WTC11 (cell line): ENCODE measurements at regions not wholly inside any gene's neighbourhood (a gene's known extent, or its start where the extent isn't known, plus 50 kb on each side); places are given as distances from the start of the nearest gene placed in this dataset.

Source experiments
- ATAC-seq: fragments of 200-7000 bp; cut with Tn5 transposase; 2 replicates; pipeline ENCODE4 v1.10.0; 2021; ENCODE audit warnings: mild to moderate bottlenecking, moderate library complexity
- CTCF ChIA-PET: fragments of 300-600 bp; sonication (Branson Sonifier 250); formaldehyde crosslinking; loops from one replicate; lab custom pipeline; 2021; ENCODE audit warnings: antibody characterized with exemption; lab: Charles Lee
- POLR2A ChIA-PET: fragments of 350-600 bp; sonication (Branson Sonifier 250); formaldehyde crosslinking; loops from one replicate; lab custom pipeline; 2021; ENCODE audit warnings: antibody characterized with exemption; lab: Charles Lee
- DNase-seq: peaks from one replicate; pipeline ENCODE4 v3.0.0; 2021; ENCODE audit warnings: low spot score
- H3K27ac Mint-ChIP-seq: 2 replicates; pipeline ENCODE4 v1.8.0; 2021; ENCODE audit warnings: mixed read lengths
- H3K27me3 Mint-ChIP-seq: 2 replicates; pipeline ENCODE4 v1.8.0; 2021; ENCODE audit warnings: low read depth, mild to moderate bottlenecking, moderate library complexity, mixed read lengths
- H3K36me3 Mint-ChIP-seq: 2 replicates; pipeline ENCODE4 v1.8.0; 2021; ENCODE audit warnings: mixed read lengths
- H3K4me1 Mint-ChIP-seq: 2 replicates; pipeline ENCODE4 v1.8.0; 2022; ENCODE audit warnings: mixed read lengths
- H3K4me3 Mint-ChIP-seq: 2 replicates; pipeline ENCODE4 v1.8.0; 2021; ENCODE audit warnings: mild to moderate bottlenecking, moderate library complexity, mixed read lengths
- H3K9me3 Mint-ChIP-seq: 2 replicates; pipeline ENCODE4 v1.8.0; 2021; ENCODE audit warnings: mixed read lengths
- ARID4B ChIP-seq: sonication (generic); formaldehyde crosslinking; IDR thresholded peaks from 2 replicates; pipeline ENCODE4 v1.8.0; 2023; ENCODE audit warnings: missing genetic modification reagents, mild to moderate bottlenecking, borderline replicate concordance
- CBFB ChIP-seq: sonication (generic); formaldehyde crosslinking; IDR thresholded peaks from 2 replicates; pipeline ENCODE4 v1.8.1; 2022; ENCODE audit warnings: mild to moderate bottlenecking, low read depth, missing genetic modification reagents
- E2F4 ChIP-seq: sonication (generic); formaldehyde crosslinking; IDR thresholded peaks from 2 replicates; pipeline ENCODE4 v1.8.1; 2022; ENCODE audit warnings: low read depth, mild to moderate bottlenecking, moderate library complexity, missing genetic modification reagents, borderline replicate concordance
- FOXJ3 ChIP-seq: sonication (generic); formaldehyde crosslinking; IDR thresholded peaks from 2 replicates; pipeline ENCODE4 v1.9.0; 2021; ENCODE audit warnings: missing genetic modification reagents, mild to moderate bottlenecking, borderline replicate concordance
- GRHL2 ChIP-seq: fragments of 250-450 bp; sonication (Bioruptor Pico); IDR thresholded peaks from 2 replicates; pipeline ENCODE4 v1.8.0; 2022; ENCODE audit warnings: mild to moderate bottlenecking, moderate library complexity; ENCODE audit not compliant: insufficient replicate concordance, severe bottlenecking
- HMGA2 ChIP-seq: fragments of 250-450 bp; sonication (Bioruptor Pico); IDR thresholded peaks from 2 replicates; pipeline ENCODE4 v1.4.0; 2021; ENCODE audit warnings: mild to moderate bottlenecking, moderate library complexity
- MXD4 ChIP-seq: fragments of 250-450 bp; sonication (Bioruptor Pico); IDR thresholded peaks from 2 replicates; pipeline ENCODE4 v1.8.0; 2021; ENCODE audit warnings: mild to moderate bottlenecking, moderate library complexity, borderline replicate concordance
- NFATC4 ChIP-seq: fragments of 250-450 bp; sonication (Bioruptor Pico); IDR thresholded peaks from 2 replicates; pipeline ENCODE4 v1.9.0; 2021; ENCODE audit warnings: mild to moderate bottlenecking
- NFE2L1 ChIP-seq: sonication (generic); formaldehyde crosslinking; IDR thresholded peaks from 2 replicates; pipeline ENCODE4 v1.8.1; 2023; ENCODE audit warnings: missing genetic modification reagents
- NR1H2 ChIP-seq: sonication (generic); formaldehyde crosslinking; IDR thresholded peaks from 2 replicates; pipeline ENCODE4 v1.9.0; 2021; ENCODE audit warnings: mild to moderate bottlenecking, moderate library complexity, missing genetic modification reagents
- PRRX2 ChIP-seq: fragments of 250-450 bp; sonication (Bioruptor Pico); IDR thresholded peaks from 2 replicates; pipeline ENCODE4 v1.8.0; 2021; ENCODE audit warnings: mild to moderate bottlenecking
- RELA ChIP-seq: sonication (generic); formaldehyde crosslinking; IDR thresholded peaks from 2 replicates; pipeline ENCODE4 v1.8.1; 2022; ENCODE audit warnings: missing genetic modification reagents, mild to moderate bottlenecking, borderline replicate concordance
- SMAD3 ChIP-seq: sonication (generic); formaldehyde crosslinking; IDR thresholded peaks from 2 replicates; pipeline ENCODE4 v1.8.0; 2022; ENCODE audit warnings: missing genetic modification reagents, mild to moderate bottlenecking, borderline replicate concordance
- TCF7 ChIP-seq: sonication (generic); formaldehyde crosslinking; IDR thresholded peaks from 2 replicates; pipeline ENCODE4 v1.8.0; 2022; ENCODE audit warnings: mild to moderate bottlenecking, low read depth, missing genetic modification reagents, moderate library complexity
- TEAD4 ChIP-seq: sonication (generic); formaldehyde crosslinking; IDR thresholded peaks from 2 replicates; pipeline ENCODE4 v1.8.0; 2022; ENCODE audit warnings: mild to moderate bottlenecking, missing genetic modification reagents
- ZNF263 ChIP-seq: sonication (generic); formaldehyde crosslinking; IDR thresholded peaks from 2 replicates; pipeline ENCODE4 v1.8.1; 2022; ENCODE audit warnings: low read depth, mild to moderate bottlenecking, moderate library complexity, missing genetic modification reagents
- ZNF396 ChIP-seq: fragments of 250-450 bp; sonication (Bioruptor Pico); IDR thresholded peaks from 2 replicates; pipeline ENCODE4 v1.8.0; 2021; ENCODE audit warnings: mild to moderate bottlenecking, moderate library complexity, borderline replicate concordance
- ZNF512 ChIP-seq: sonication (generic); formaldehyde crosslinking; IDR thresholded peaks from 2 replicates; pipeline ENCODE4 v1.8.1; 2022; ENCODE audit warnings: missing genetic modification reagents, borderline replicate concordance
- TF ChIP-seq, protein P1 (sequence below): sonication (generic); formaldehyde crosslinking; IDR thresholded peaks from 2 replicates; pipeline ENCODE4 v1.8.1; 2022; ENCODE audit warnings: low read depth, missing genetic modification reagents, borderline replicate concordance
- TF ChIP-seq, protein P2 (sequence below): sonication (generic); formaldehyde crosslinking; IDR thresholded peaks from 2 replicates; pipeline ENCODE4 v1.8.1; 2023; ENCODE audit warnings: mild to moderate bottlenecking, moderate library complexity, missing genetic modification reagents
- TF ChIP-seq, protein P3 (sequence below): sonication (generic); formaldehyde crosslinking; IDR thresholded peaks from 2 replicates; pipeline ENCODE4 v1.8.0; 2022; ENCODE audit warnings: mild to moderate bottlenecking, missing genetic modification reagents
- TF ChIP-seq, protein P4 (sequence below): sonication (generic); formaldehyde crosslinking; IDR thresholded peaks from 2 replicates; pipeline ENCODE4 v1.8.0; 2022; ENCODE audit warnings: mild to moderate bottlenecking, missing genetic modification reagents

DNA sequence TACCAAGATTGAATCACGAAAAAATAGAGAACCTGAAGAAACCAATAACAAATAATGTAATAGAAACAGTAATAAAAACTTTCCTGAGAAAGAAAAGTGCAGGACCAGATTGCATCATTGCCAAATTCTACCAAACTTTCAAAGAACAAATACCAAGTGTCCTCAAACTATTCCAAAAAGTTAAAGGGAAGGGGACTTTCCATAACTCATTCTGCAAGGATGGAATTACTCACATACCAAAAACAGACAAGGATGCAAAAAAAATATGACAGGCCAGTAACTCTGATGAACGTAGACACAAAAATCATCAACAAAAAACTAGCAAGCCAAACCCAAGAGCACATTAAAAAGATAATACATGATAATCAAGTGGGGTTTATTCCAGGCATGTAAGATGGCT lies 172.3 kb upstream of the SLC35G4 start (continued):
- TF ChIP-seq NFE2L1 (CRISPR knock-in tag) (no peak), ARID4B (no peak)
- TF ChIP-seq, protein P1, sequence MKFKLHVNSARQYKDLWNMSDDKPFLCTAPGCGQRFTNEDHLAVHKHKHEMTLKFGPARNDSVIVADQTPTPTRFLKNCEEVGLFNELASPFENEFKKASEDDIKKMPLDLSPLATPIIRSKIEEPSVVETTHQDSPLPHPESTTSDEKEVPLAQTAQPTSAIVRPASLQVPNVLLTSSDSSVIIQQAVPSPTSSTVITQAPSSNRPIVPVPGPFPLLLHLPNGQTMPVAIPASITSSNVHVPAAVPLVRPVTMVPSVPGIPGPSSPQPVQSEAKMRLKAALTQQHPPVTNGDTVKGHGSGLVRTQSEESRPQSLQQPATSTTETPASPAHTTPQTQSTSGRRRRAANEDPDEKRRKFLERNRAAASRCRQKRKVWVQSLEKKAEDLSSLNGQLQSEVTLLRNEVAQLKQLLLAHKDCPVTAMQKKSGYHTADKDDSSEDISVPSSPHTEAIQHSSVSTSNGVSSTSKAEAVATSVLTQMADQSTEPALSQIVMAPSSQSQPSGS = no peak

DNA sequence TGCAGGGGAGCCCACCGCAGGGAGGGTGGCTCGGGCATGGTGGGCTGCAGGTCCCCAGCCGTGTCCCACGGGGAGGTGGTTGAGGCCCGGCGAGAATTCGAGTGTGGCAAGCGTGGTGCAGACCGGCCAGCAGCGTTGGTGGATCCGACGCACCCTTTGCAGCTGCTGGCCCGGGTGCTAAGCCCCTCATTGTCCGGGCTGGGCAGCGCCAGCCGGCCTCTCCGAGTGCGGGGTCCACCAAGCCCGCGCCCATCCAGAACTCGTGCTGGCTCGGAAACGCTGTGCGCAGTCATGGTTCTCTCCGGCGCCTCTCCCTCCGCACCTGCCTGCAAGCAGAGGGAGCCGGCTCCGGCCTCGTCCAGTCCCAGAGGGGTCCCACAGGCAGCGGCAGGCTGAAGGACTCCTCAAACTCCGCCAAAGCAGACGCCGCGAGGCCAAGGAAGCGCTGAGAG lies 177.0 kb upstream of the SLC35G4 start:
- Mint-ChIP-seq H3K9me3 (peaks cover 17% of the 10 kb centered on the region), H3K27me3 (no peaks in the 10 kb centered on the region; the same call in 1 of the 2 replicates), H3K36me3 (no peaks in the 10 kb centered on the region), H3K4me1 (no peaks in the 10 kb centered on the region), H3K27ac (no peak overlapping the region)
- no peak for DNase-seq
- POLR2A ChIA-PET = no interaction called here
- no peak for ATAC-seq
- TF ChIP-seq MXD4 (no peak), NR1H2 (CRISPR knock-in tag) (no peak), FOXJ3 (CRISPR knock-in tag) (no peak), ZNF396 (CRISPR knock-in tag) (no peak), NFATC4 (CRISPR knock-in tag) (no peak), TCF7 (CRISPR knock-in tag) (no peak), PRRX2 (CRISPR knock-in tag) (no peak), TEAD4 (CRISPR knock-in tag) (no peak), SMAD3 (CRISPR knock-in tag) (no peak), E2F4 (no peak), HMGA2 (CRISPR knock-in tag) (no peak), GRHL2 (CRISPR knock-in tag) (no peak), ZNF263 (no peak), RELA (CRISPR knock-in tag) (no peak), CBFB (CRISPR knock-in tag) (no peak), ZNF512 (CRISPR knock-in tag) (no peak)
- TF ChIP-seq, protein P2, sequence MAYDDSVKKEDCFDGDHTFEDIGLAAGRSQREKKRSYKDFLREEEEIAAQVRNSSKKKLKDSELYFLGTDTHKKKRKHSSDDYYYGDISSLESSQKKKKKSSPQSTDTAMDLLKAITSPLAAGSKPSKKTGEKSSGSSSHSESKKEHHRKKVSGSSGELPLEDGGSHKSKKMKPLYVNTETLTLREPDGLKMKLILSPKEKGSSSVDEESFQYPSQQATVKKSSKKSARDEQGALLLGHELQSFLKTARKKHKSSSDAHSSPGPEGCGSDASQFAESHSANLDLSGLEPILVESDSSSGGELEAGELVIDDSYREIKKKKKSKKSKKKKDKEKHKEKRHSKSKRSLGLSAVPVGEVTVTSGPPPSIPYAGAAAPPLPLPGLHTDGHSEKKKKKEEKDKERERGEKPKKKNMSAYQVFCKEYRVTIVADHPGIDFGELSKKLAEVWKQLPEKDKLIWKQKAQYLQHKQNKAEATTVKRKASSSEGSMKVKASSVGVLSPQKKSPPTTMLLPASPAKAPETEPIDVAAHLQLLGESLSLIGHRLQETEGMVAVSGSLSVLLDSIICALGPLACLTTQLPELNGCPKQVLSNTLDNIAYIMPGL = no peak
- TF ChIP-seq, protein P3, sequence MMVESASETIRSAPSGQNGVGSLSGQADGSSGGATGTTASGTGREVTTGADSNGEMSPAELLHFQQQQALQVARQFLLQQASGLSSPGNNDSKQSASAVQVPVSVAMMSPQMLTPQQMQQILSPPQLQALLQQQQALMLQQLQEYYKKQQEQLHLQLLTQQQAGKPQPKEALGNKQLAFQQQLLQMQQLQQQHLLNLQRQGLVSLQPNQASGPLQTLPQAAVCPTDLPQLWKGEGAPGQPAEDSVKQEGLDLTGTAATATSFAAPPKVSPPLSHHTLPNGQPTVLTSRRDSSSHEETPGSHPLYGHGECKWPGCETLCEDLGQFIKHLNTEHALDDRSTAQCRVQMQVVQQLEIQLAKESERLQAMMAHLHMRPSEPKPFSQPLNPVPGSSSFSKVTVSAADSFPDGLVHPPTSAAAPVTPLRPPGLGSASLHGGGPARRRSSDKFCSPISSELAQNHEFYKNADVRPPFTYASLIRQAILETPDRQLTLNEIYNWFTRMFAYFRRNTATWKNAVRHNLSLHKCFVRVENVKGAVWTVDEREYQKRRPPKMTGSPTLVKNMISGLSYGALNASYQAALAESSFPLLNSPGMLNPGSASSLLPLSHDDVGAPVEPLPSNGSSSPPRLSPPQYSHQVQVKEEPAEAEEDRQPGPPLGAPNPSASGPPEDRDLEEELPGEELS (CRISPR knock-in tag) = no peak
- TF ChIP-seq, protein P4, sequence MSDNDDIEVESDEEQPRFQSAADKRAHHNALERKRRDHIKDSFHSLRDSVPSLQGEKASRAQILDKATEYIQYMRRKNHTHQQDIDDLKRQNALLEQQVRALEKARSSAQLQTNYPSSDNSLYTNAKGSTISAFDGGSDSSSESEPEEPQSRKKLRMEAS = no peak
- TF ChIP-seq, all 79 proteins: peak for 0
- CTCF ChIA-PET = no interaction called here
- no peak overlapping the region for H3K4me3 Mint-ChIP-seq
